ENCODE measurements at regions not wholly inside any gene's neighbourhood (a gene's known extent, or its start where the extent isn't known, plus 50 kb on each side); places are given as distances from the start of the nearest gene placed in this dataset.

DNA sequence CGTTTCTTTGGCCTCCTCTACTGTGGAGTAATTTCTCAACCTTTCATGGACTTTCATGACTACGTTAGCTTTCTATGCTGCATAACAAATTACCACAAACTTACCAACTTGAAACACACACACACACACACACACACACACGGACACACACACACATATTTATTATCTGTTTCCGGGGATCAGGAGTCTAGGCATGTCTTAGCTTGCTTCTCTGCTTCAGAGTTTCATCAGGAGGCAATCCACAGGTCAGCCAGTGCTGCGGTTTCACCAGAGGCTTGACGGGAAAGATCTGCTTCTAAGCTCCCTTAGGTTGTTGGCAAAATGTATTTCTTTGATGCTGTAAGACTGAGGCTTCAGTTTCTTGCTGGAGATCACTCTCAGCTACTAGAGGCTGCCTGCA lies 59.0 kb upstream of the C9orf72 start:
- TF ChIP-seq, protein P1, sequence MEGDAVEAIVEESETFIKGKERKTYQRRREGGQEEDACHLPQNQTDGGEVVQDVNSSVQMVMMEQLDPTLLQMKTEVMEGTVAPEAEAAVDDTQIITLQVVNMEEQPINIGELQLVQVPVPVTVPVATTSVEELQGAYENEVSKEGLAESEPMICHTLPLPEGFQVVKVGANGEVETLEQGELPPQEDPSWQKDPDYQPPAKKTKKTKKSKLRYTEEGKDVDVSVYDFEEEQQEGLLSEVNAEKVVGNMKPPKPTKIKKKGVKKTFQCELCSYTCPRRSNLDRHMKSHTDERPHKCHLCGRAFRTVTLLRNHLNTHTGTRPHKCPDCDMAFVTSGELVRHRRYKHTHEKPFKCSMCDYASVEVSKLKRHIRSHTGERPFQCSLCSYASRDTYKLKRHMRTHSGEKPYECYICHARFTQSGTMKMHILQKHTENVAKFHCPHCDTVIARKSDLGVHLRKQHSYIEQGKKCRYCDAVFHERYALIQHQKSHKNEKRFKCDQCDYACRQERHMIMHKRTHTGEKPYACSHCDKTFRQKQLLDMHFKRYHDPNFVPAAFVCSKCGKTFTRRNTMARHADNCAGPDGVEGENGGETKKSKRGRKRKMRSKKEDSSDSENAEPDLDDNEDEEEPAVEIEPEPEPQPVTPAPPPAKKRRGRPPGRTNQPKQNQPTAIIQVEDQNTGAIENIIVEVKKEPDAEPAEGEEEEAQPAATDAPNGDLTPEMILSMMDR (IDR thresholded peaks at IDR 0.05) = no peak
- TF ChIP-seq POLR2A (IDR thresholded peaks at IDR 0.05) = no peak

Data from testis (tissue), 2 donors.